HG02759 (cell line): ENCODE measurements at regions not wholly inside any gene's neighbourhood (a gene's known extent, or its start where the extent isn't known, plus 50 kb on each side); places are given as distances from the start of the nearest gene placed in this dataset.
"Not testable (repeated sequence)": the region's sequence is repeated elsewhere in the genome, so short reads cannot be mapped to it uniquely, and the experiment has no call there.

ENCODE experiments used
- ATAC-seq: cut with Tn5 transposase; IDR thresholded peaks from one replicate; pipeline ENCODE4 v1.9.1; 2021; ENCODE audit warnings: mild to moderate bottlenecking, moderate library complexity; ENCODE audit not compliant: unreplicated experiment

- not testable (repeated sequence) for ATAC-seq
Observed at GRCh38 chr9:67708109-67708508, 150.6 kb upstream of the ANKRD20A1 start.

GRCh38 chr9:67711429-67711828 lies 147.3 kb upstream of the ANKRD20A1 start:
- not testable (repeated sequence) for ATAC-seq

- ATAC-seq, result not testable (repeated sequence)
Observed at GRCh38 chr9:67711931-67712330, 146.8 kb upstream of the ANKRD20A1 start.

- ATAC-seq, result not testable (repeated sequence)
Observed at GRCh38 chr9:67712956-67713355, 145.8 kb upstream of the ANKRD20A1 start.

- ATAC-seq, result not testable (repeated sequence)
Observed at GRCh38 chr9:67717830-67718388, 140.8 kb upstream of the ANKRD20A1 start.

GRCh38 chr9:67720491-67720890 lies 138.2 kb upstream of the ANKRD20A1 start:
- ATAC-seq, result not testable (repeated sequence)

GRCh38 chr9:67722460-67723090 lies 136.2 kb upstream of the ANKRD20A1 start:
- peak; percentile 88 for ATAC-seq

GRCh38 chr9:67723185-67723584 lies 135.5 kb upstream of the ANKRD20A1 start:
- not testable (repeated sequence) for ATAC-seq

- ATAC-seq, result not testable (repeated sequence)
Observed at GRCh38 chr9:67724885-67725284, 133.8 kb upstream of the ANKRD20A1 start.

GRCh38 chr9:67726213-67726988 lies 132.3 kb upstream of the ANKRD20A1 start:
- ATAC-seq, result peak; percentile 78

GRCh38 chr9:67763133-67763532 lies 95.6 kb upstream of the ANKRD20A1 start:
- ATAC-seq, result not testable (repeated sequence)

- not testable (repeated sequence) for ATAC-seq
Observed at GRCh38 chr9:67771807-67772206, 86.9 kb upstream of the ANKRD20A1 start.

GRCh38 chr9:67800170-67800569 lies 58.6 kb upstream of the ANKRD20A1 start:
- not testable (repeated sequence) for ATAC-seq
